H1 (cell line): ENCODE measurements at regions not wholly inside any gene's neighbourhood (a gene's known extent, or its start where the extent isn't known, plus 50 kb on each side); places are given as distances from the start of the nearest gene placed in this dataset.

Experiments used
- CTCF ChIA-PET: fragments of 300-600 bp; sonication (Branson Sonifier 250); formaldehyde crosslinking; loops from one replicate; lab custom pipeline; 2021; ENCODE audit not compliant: partially characterized antibody; lab: Charles Lee
- POLR2A ChIA-PET: fragments of 300-600 bp; sonication (Branson Sonifier 250); formaldehyde crosslinking; loops from one replicate; lab custom pipeline; 2021; ENCODE audit warnings: inconsistent platforms; ENCODE audit not compliant: partially characterized antibody; lab: Charles Lee
- DNase-seq, 2 experiments: peaks; one replicate each; pipeline versions ENCODE4 v3.0.0 to v3.0.0-alpha.2; 2010 to 2022; ENCODE audit warnings: low spot score in 2 of 2, low read depth in 1 of 2, mixed read lengths in 1 of 2
- FAIRE-seq: peaks from 2 replicates; lab custom pipeline; 2011; peaks lifted over from hg19 to GRCh38; lab: Jason Lieb, UNC
- H2AFZ ChIP-seq: 2 replicates; pipeline ENCODE4 v1.8.1; 2012; ENCODE audit warnings: low read length, inconsistent platforms
- H2AK5ac ChIP-seq: 2 replicates; pipeline ENCODE4 v1.6.1; 2013; ENCODE audit warnings: low read depth, low read length
- H2BK120ac ChIP-seq: replicated peaks from 2 replicates; pipeline ENCODE3; 2013; ENCODE audit warnings: low read depth, low read length, inconsistent platforms
- H2BK12ac ChIP-seq: 2 replicates; pipeline ENCODE4 v1.6.1; 2013; ENCODE audit warnings: low read depth, low read length
- H2BK15ac ChIP-seq: 2 replicates; pipeline ENCODE4 v1.6.1; 2013; ENCODE audit warnings: low read length
- H2BK20ac ChIP-seq: 2 replicates; pipeline ENCODE4 v1.6.1; 2013; ENCODE audit warnings: low read length
- H2BK5ac ChIP-seq: 2 replicates; pipeline ENCODE4 v1.6.1; 2013; ENCODE audit warnings: low read depth, low read length
- H3K14ac ChIP-seq: 2 replicates; pipeline ENCODE4 v1.6.1; 2013; ENCODE audit warnings: inconsistent platforms; ENCODE audit not compliant: insufficient read length
- H3K18ac ChIP-seq: 2 replicates; pipeline ENCODE4 v1.6.1; 2013; ENCODE audit warnings: low read length; ENCODE audit errors: extremely low read depth
- H3K23ac ChIP-seq: 2 replicates; pipeline ENCODE4 v1.6.1; 2013; ENCODE audit warnings: inconsistent platforms; ENCODE audit not compliant: insufficient read length
- H3K23me2 ChIP-seq: 2 replicates; pipeline ENCODE4 v1.6.1; 2013; ENCODE audit warnings: low read depth, low read length
- H3K27ac ChIP-seq: 2 replicates; pipeline ENCODE4 v1.6.1; 2011; ENCODE audit warnings: low read depth, low read length, inconsistent platforms
- H3K27me3 ChIP-seq, 4 experiments: replicated peaks in 1 of 4; 1 replicate in 1 of 4; 2 replicates in 3 of 4; pipeline versions ENCODE4 v1.6.1 to v1.8.1; 2011 to 2013; ENCODE audit warnings: low read length in 3 of 4, mild to moderate bottlenecking in 3 of 4, inconsistent platforms in 2 of 4, mixed read lengths in 2 of 4, moderate library complexity in 1 of 4; ENCODE audit not compliant: control insufficient read depth in 3 of 4, insufficient read depth in 3 of 4; ENCODE audit errors: extremely low read depth in 1 of 4
- H3K36me3 ChIP-seq, 4 experiments: 2 replicates each; pipeline versions ENCODE4 v1.6.1 to v1.8.1; 2011 to 2013; ENCODE audit warnings: mild to moderate bottlenecking in 4 of 4, low read length in 3 of 4, moderate library complexity in 2 of 4, control low read depth in 1 of 4, inconsistent platforms in 1 of 4; ENCODE audit not compliant: insufficient read depth in 4 of 4, control insufficient read depth in 2 of 4
- H3K4ac ChIP-seq: replicated peaks from 2 replicates; pipeline ENCODE3; 2013; ENCODE audit warnings: low read length, low read depth, mixed read lengths, inconsistent platforms; ENCODE audit not compliant: insufficient read length
- H3K4me1 ChIP-seq, 4 experiments: replicated peaks in 1 of 4; 1 replicate in 1 of 4; 2 replicates in 3 of 4; pipeline versions ENCODE4 v1.6.1 to v1.8.1; 2011 to 2013; ENCODE audit warnings: low read length in 3 of 4, inconsistent platforms in 2 of 4, mixed read lengths in 1 of 4; ENCODE audit not compliant: insufficient read depth in 4 of 4, control insufficient read depth in 3 of 4
- H3K4me2 ChIP-seq, 2 experiments: 2 replicates each; pipeline versions ENCODE4 v1.6.1 to v1.8.1; 2011 to 2013; ENCODE audit warnings: low read depth in 2 of 2, low read length in 2 of 2, control low read depth in 1 of 2, inconsistent platforms in 1 of 2, mild to moderate bottlenecking in 1 of 2; ENCODE audit not compliant: insufficient read depth in 1 of 2
- H3K4me3 ChIP-seq, 4 experiments: fragments of 200-600, 300-600 bp in 1 of 4; sonication (generic), shearing (Covaris generic), sonication (Bioruptor Twin) in 1 of 4; 2 replicates each; pipeline versions ENCODE4 v1.5.1 to v1.8.1; 2011 to 2016; ENCODE audit warnings: low read length in 4 of 4, low read depth in 3 of 4, control low read depth in 2 of 4, inconsistent platforms in 2 of 4, mild to moderate bottlenecking in 2 of 4, mixed read lengths in 1 of 4, moderate library complexity in 1 of 4; ENCODE audit not compliant: insufficient read depth in 2 of 4; ENCODE audit errors: extremely low read depth in 1 of 4
- H3K56ac ChIP-seq: replicated peaks from 2 replicates; pipeline ENCODE3; 2013; ENCODE audit warnings: low read depth, mild to moderate bottlenecking, mixed read lengths, low read length, inconsistent platforms; ENCODE audit not compliant: insufficient read length
- H3K79me1 ChIP-seq: 2 replicates; pipeline ENCODE4 v1.6.1; 2013; ENCODE audit warnings: low read depth, low read length, control low read depth
- H3K79me2 ChIP-seq, 2 experiments: 2 replicates each; pipeline versions ENCODE4 v1.6.1 to v1.8.1; 2012 to 2013; ENCODE audit warnings: low read length in 2 of 2, mild to moderate bottlenecking in 2 of 2, inconsistent platforms in 1 of 2; ENCODE audit not compliant: insufficient read depth in 2 of 2, control insufficient read depth in 1 of 2
- H3K9ac ChIP-seq, 4 experiments: replicated peaks in 1 of 4; 1 replicate in 1 of 4; 2 replicates in 3 of 4; pipeline versions ENCODE4 v1.6.1 to v1.8.1; 2011 to 2013; ENCODE audit warnings: low read depth in 3 of 4, low read length in 3 of 4, control low read depth in 2 of 4, mild to moderate bottlenecking in 2 of 4, moderate library complexity in 2 of 4, inconsistent platforms in 1 of 4; ENCODE audit errors: extremely low read depth in 1 of 4
- H3K9me3 ChIP-seq, 2 experiments: 2 replicates each; pipeline versions ENCODE4 v1.6.1 to v1.8.1; 2012 to 2013; ENCODE audit warnings: mild to moderate bottlenecking in 2 of 2, moderate library complexity in 2 of 2, control low read depth in 1 of 2, inconsistent platforms in 1 of 2, low read depth in 1 of 2, low read length in 1 of 2, mixed read lengths in 1 of 2; ENCODE audit not compliant: insufficient read depth in 2 of 2
- H4K20me1 ChIP-seq, 2 experiments: replicated peaks in 1 of 2; 2 replicates each; pipeline versions ENCODE3 to v1.8.1; 2011 to 2013; ENCODE audit warnings: inconsistent platforms in 2 of 2, low read length in 2 of 2, mild to moderate bottlenecking in 1 of 2; ENCODE audit not compliant: insufficient read depth in 2 of 2, control insufficient read depth in 1 of 2
- H4K5ac ChIP-seq: 2 replicates; pipeline ENCODE4 v1.6.1; 2013; ENCODE audit warnings: low read length, low read depth, mixed read lengths, inconsistent platforms; ENCODE audit not compliant: insufficient read length
- H4K8ac ChIP-seq: 2 replicates; pipeline ENCODE4 v1.8.0; 2013; ENCODE audit warnings: mild to moderate bottlenecking, moderate library complexity, low read length, inconsistent platforms; ENCODE audit not compliant: insufficient read depth; ENCODE audit errors: extremely low read depth
- H4K91ac ChIP-seq: replicated peaks from 2 replicates; pipeline ENCODE3; 2013; ENCODE audit warnings: low read length, mixed read lengths, inconsistent platforms; ENCODE audit not compliant: insufficient read length
- BCL11A ChIP-seq, 2 experiments: IDR thresholded peaks; one replicate each; pipeline ENCODE4 v1.6.1; 2011; ENCODE audit warnings: low read depth in 2 of 2, low read length in 2 of 2, mild to moderate bottlenecking in 2 of 2
- CBX8 ChIP-seq: fragments of 300-800, 300-1000 bp; sonication (generic); IDR thresholded peaks from 2 replicates; pipeline ENCODE4 v1.7.1; 2016; ENCODE audit warnings: low read depth, low read length, borderline replicate concordance
- EGR1 ChIP-seq: IDR thresholded peaks from 2 replicates; pipeline ENCODE4 v1.6.1; 2011; ENCODE audit warnings: low read depth, low read length, borderline replicate concordance
- FOSL1 ChIP-seq: IDR thresholded peaks from 2 replicates; pipeline ENCODE4 v1.6.1; 2011; ENCODE audit warnings: mild to moderate bottlenecking, low read depth, low read length, moderate library complexity; ENCODE audit not compliant: insufficient read depth
- JUN ChIP-seq: IDR thresholded peaks from 2 replicates; pipeline ENCODE4 v1.6.1; 2011; ENCODE audit warnings: low read depth, mild to moderate bottlenecking, improper control_type of control experiment, low read length
- KDM1A ChIP-seq: fragments of 200-600, 300-600 bp; sonication (generic); IDR thresholded peaks from 2 replicates; pipeline ENCODE4 v1.7.1; 2016; ENCODE audit warnings: mild to moderate bottlenecking, low read length, borderline replicate concordance
- MAFK ChIP-seq: IDR thresholded peaks from 2 replicates; pipeline ENCODE4 v1.6.1; 2012; ENCODE audit warnings: low read depth, mild to moderate bottlenecking, improper control_type of control experiment, low read length
- PHF8 ChIP-seq: fragments of 200-600 bp; sonication (generic); conservative IDR thresholded peaks from 2 replicates; pipeline ENCODE4 v1.7.1; 2012; ENCODE audit warnings: low read depth, mild to moderate bottlenecking, inconsistent platforms, low read length, moderate library complexity
- POLR2A ChIP-seq, 2 experiments: IDR thresholded peaks; 1 replicate in 1 of 2; 2 replicates in 1 of 2; pipeline ENCODE4 v1.6.1; 2011; ENCODE audit warnings: low read depth in 2 of 2, low read length in 2 of 2, mild to moderate bottlenecking in 2 of 2; ENCODE audit errors: control extremely low read depth in 1 of 2
- RBBP5 ChIP-seq: IDR thresholded peaks from 2 replicates; pipeline ENCODE4 v1.7.1; 2012; ENCODE audit warnings: low read depth, mild to moderate bottlenecking, inconsistent platforms, low read length, moderate library complexity, borderline replicate concordance
- SIRT6 ChIP-seq: IDR thresholded peaks from one replicate; pipeline ENCODE4 v1.7.1; 2012; ENCODE audit warnings: low read length, inconsistent platforms
- TAF7 ChIP-seq: optimal IDR thresholded peaks from 2 replicates; pipeline ENCODE3; 2011; ENCODE audit warnings: low read depth, mild to moderate bottlenecking, inconsistent platforms, low read length, moderate library complexity, borderline replicate concordance
- WGBS, 2 experiments: shearing (Covaris generic) in 1 of 2; methylation state at CpG; one replicate each; pipeline versions ENCODE4 v1.1.6 to v1.1.7; 2013 to 2015; ENCODE audit warnings: low lambda C conversion rate in 2 of 2, mixed read lengths in 2 of 2, inconsistent platforms in 1 of 2, low coverage in 1 of 2, missing lambda C conversion rate in 1 of 2; ENCODE audit not compliant: insufficient replicate concordance in 2 of 2, insufficient coverage in 1 of 2, insufficient read length in 1 of 2; ENCODE audit errors: extremely low coverage in 1 of 2, missing lambda C conversion rate in 1 of 2; 5-methylcytosine and 5-hydroxymethylcytosine counted together

- H3K56ac ChIP-seq, result no peak overlapping the region
- H3K4me1 ChIP-seq, result no peaks in the 10 kb centered on the region
- DNase-seq, result no peak
- no peak overlapping the region for H2BK15ac ChIP-seq
- no peak overlapping the region for H3K9ac ChIP-seq
- H2BK5ac ChIP-seq, result no peak overlapping the region
- peak overlapping the region; percentile 15; the same call in 1 of the 2 replicates for H2AFZ ChIP-seq
- WGBS, 2 experiments, result 83% methylated on average over 3 of the region's 3 CpGs; no CpG with 5 or more reads in 1 of the 2 experiments
- no peak overlapping the region for H2BK20ac ChIP-seq
- H4K91ac ChIP-seq, result no peak overlapping the region
- H3K36me3 ChIP-seq, result no peaks in the 10 kb centered on the region
- H3K79me2 ChIP-seq, result no peaks in the 10 kb centered on the region
- H4K5ac ChIP-seq, result no peak overlapping the region
- H3K27ac ChIP-seq, result no peak overlapping the region
- no peaks in the 10 kb centered on the region for H3K23me2 ChIP-seq
- ChIA-PET CTCF (no interaction called here), POLR2A (no interaction called here)
- H4K8ac ChIP-seq, result no peak overlapping the region
- no peaks in the 10 kb centered on the region for H3K79me1 ChIP-seq
- H3K9me3 ChIP-seq, result no peaks in the 10 kb centered on the region
- H3K14ac ChIP-seq, result no peak overlapping the region
- no peak overlapping the region for H3K4me2 ChIP-seq
- H2AK5ac ChIP-seq, result no peak overlapping the region
- H4K20me1 ChIP-seq, result no peaks in the 10 kb centered on the region
- no peak for FAIRE-seq
- no peak overlapping the region for H3K4me3 ChIP-seq
- no peak overlapping the region for H2BK12ac ChIP-seq
- no peaks in the 10 kb centered on the region for H3K27me3 ChIP-seq
- no peak overlapping the region for H2BK120ac ChIP-seq
- no peak overlapping the region for H3K18ac ChIP-seq
- H3K4ac ChIP-seq, result no peak overlapping the region
- H3K23ac ChIP-seq, result no peak overlapping the region
- no peak for TF ChIP-seq KDM1A
- TF ChIP-seq BCL11A (IDR thresholded peaks at IDR 0.05; ENCODE audit: low read depth in 2 of 2, low read length in 2 of 2), result no peak
- no peak for TF ChIP-seq FOSL1
- no peak for TF ChIP-seq CBX8
- no peak for TF ChIP-seq RBBP5
- TF ChIP-seq PHF8, result no peak
- TF ChIP-seq POLR2A (IDR thresholded peaks at IDR 0.05; ENCODE audit: control extremely low read depth in 1 of 2, low read depth in 2 of 2, low read length in 2 of 2), result no peak
- no peak for TF ChIP-seq MAFK
- no peak for TF ChIP-seq SIRT6
- TF ChIP-seq TAF7, result no peak
- no peak for TF ChIP-seq EGR1
- no peak for TF ChIP-seq JUN
These were observed 356.9 kb downstream of the SV2B start for GRCh38 chr15:91456921-91457320.
